ENCODE measurements at regions not wholly inside any gene's neighbourhood (a gene's known extent, or its start where the extent isn't known, plus 50 kb on each side); places are given as distances from the start of the nearest gene placed in this dataset.

GRCh38 chr3:72547183-72547582 is 301.1 kb downstream of the SHQ1 start:
- H3K36me3 ChIP-seq (replicated peaks in 1 of 2; ENCODE audit: control insufficient read depth in 1 of 2, insufficient read depth in 2 of 2, low read length in 2 of 2), result no peaks in the 10 kb centered on the region
- H3K9ac ChIP-seq (ENCODE audit: insufficient read depth, low read length, poor library complexity, severe bottlenecking), result no peak overlapping the region
- 92% methylated on average over 3 of the region's 3 CpGs for WGBS (ENCODE audit: insufficient coverage)
- no peak overlapping the region for H2AFZ ChIP-seq (ENCODE audit: insufficient read depth, low read depth, low read length, poor library complexity, severe bottlenecking)
- peaks cover 0 to 3% (median 3%) of the 10 kb centered on the region in 3 donors for H3K27me3 Mint-ChIP-seq (ENCODE audit: low read depth in 3 of 3)
- H3K27ac Mint-ChIP-seq, result no peak overlapping the region
- H3K36me3 Mint-ChIP-seq, result no peaks in the 10 kb centered on the region
- no peaks in the 10 kb centered on the region for H4K20me1 ChIP-seq (ENCODE audit: insufficient read depth, low read length)
- H3K79me2 ChIP-seq (ENCODE audit: insufficient read depth, low read length), result no peaks in the 10 kb centered on the region
- H3K4me1 ChIP-seq (ENCODE audit: control insufficient read depth in 1 of 2, insufficient read depth in 2 of 2, low read length in 2 of 2), result peaks cover 18 to 23% of the 10 kb centered on the region in 2 donors
- DNase-seq, result no peak
- intact Hi-C loops (cut with micrococcal nuclease), result no loop called here
- no peak overlapping the region for H3K4me2 ChIP-seq (replicated peaks; ENCODE audit: extremely low read depth, low read length, poor library complexity, severe bottlenecking)
- no peak overlapping the region for H3K4me3 Mint-ChIP-seq
- TF ChIP-seq CTCF (IDR thresholded peaks at IDR 0.05), result no peak
- no peak overlapping the region for H3K27ac ChIP-seq (ENCODE audit: low read depth in 1 of 2, low read length in 2 of 2)
- H3K4me1 Mint-ChIP-seq, result peaks cover 30% of the 10 kb centered on the region
- no peaks in the 10 kb centered on the region for H3K27me3 ChIP-seq (ENCODE audit: control insufficient read depth in 2 of 2, insufficient read depth in 2 of 2, low read length in 2 of 2)
- H3K9me3 ChIP-seq (replicated peaks in 1 of 2; ENCODE audit: control insufficient read depth in 1 of 2, insufficient read depth in 1 of 2, low read length in 2 of 2), result no peaks in the 10 kb centered on the region
- peaks cover 0 to 1% (median 0%) of the 10 kb centered on the region in 7 donors for H3K9me3 Mint-ChIP-seq
- no peak overlapping the region for H3K4me3 ChIP-seq (replicated peaks in 1 of 3; ENCODE audit: low read depth in 2 of 3, low read length in 3 of 3)

GRCh38 chr3:72544239-72544638 is 304.0 kb downstream of the SHQ1 start:
- Mint-ChIP-seq H3K27me3 (ENCODE audit: low read depth in 3 of 3) (no peaks in the 10 kb centered on the region), H3K27ac (no peak overlapping the region), H3K4me3 (no peak overlapping the region), H3K4me1 (peaks cover 19% of the 10 kb centered on the region), H3K9me3 (peaks cover 0 to 9% (median 3%) of the 10 kb centered on the region in 7 donors), H3K36me3 (no peaks in the 10 kb centered on the region)
- Histone ChIP-seq H3K27ac (ENCODE audit: low read depth in 1 of 2, low read length in 2 of 2) (no peak overlapping the region), H3K36me3 (replicated peaks in 1 of 2; ENCODE audit: control insufficient read depth in 1 of 2, insufficient read depth in 2 of 2, low read length in 2 of 2) (no peaks in the 10 kb centered on the region), H3K9ac (ENCODE audit: insufficient read depth, low read length, poor library complexity, severe bottlenecking) (no peak overlapping the region), H4K20me1 (ENCODE audit: insufficient read depth, low read length) (no peaks in the 10 kb centered on the region), H3K4me3 (replicated peaks in 1 of 3; ENCODE audit: low read depth in 2 of 3, low read length in 3 of 3) (no peak overlapping the region), H3K79me2 (ENCODE audit: insufficient read depth, low read length) (no peaks in the 10 kb centered on the region), H3K4me1 (ENCODE audit: control insufficient read depth in 1 of 2, insufficient read depth in 2 of 2, low read length in 2 of 2) (peaks cover 6 to 12% of the 10 kb centered on the region in 2 donors), H3K27me3 (ENCODE audit: control insufficient read depth in 2 of 2, insufficient read depth in 2 of 2, low read length in 2 of 2) (no peaks in the 10 kb centered on the region), H3K4me2 (replicated peaks; ENCODE audit: extremely low read depth, low read length, poor library complexity, severe bottlenecking) (no peak overlapping the region), H3K9me3 (replicated peaks in 1 of 2; ENCODE audit: control insufficient read depth in 1 of 2, insufficient read depth in 1 of 2, low read length in 2 of 2) (peaks cover 0 to 4% of the 10 kb centered on the region in 2 donors), H2AFZ (ENCODE audit: insufficient read depth, low read depth, low read length, poor library complexity, severe bottlenecking) (no peak overlapping the region)
- DNase-seq, result no peak
- intact Hi-C loops (cut with micrococcal nuclease), result no loop called here
- WGBS (ENCODE audit: insufficient coverage), result no CpG with 5 or more reads among the region's 4 CpGs
- no peak for TF ChIP-seq CTCF (IDR thresholded peaks at IDR 0.05)
